ENCODE measurements at regions not wholly inside any gene's neighbourhood (a gene's known extent, or its start where the extent isn't known, plus 50 kb on each side); places are given as distances from the start of the nearest gene placed in this dataset.
"Not testable (repeated sequence)": the region's sequence is repeated elsewhere in the genome, so short reads cannot be mapped to it uniquely, and the experiment has no call there.

- no peak for DNase-seq (ENCODE audit: low spot score)
Observed at GRCh38 chr4:158313566-158313965, 103.3 kb downstream of the TMEM144 start.

- peak; percentile 28 for DNase-seq (ENCODE audit: low spot score)
Observed at GRCh38 chr4:158314756-158315487, 104.6 kb downstream of the TMEM144 start.

GRCh38 chr4:158315706-158316105 lies 105.4 kb downstream of the TMEM144 start:
- no peak for DNase-seq (ENCODE audit: low spot score)

- no peak for DNase-seq (ENCODE audit: low spot score)
Observed at GRCh38 chr4:158316264-158316663, 106.0 kb downstream of the TMEM144 start.

- DNase-seq (ENCODE audit: low spot score), result no peak
Observed at GRCh38 chr4:158319880-158320279, 109.6 kb downstream of the TMEM144 start.

- DNase-seq (ENCODE audit: low spot score), result no peak
Observed at GRCh38 chr4:158322109-158322508, 111.8 kb downstream of the TMEM144 start.

GRCh38 chr4:158327525-158327924 lies 117.2 kb downstream of the TMEM144 start:
- no peak for DNase-seq (ENCODE audit: low spot score)

- no peak for DNase-seq (ENCODE audit: low spot score)
Observed at GRCh38 chr4:158331863-158332262, 121.6 kb downstream of the TMEM144 start.

- no peak for DNase-seq (ENCODE audit: low spot score)
Observed at GRCh38 chr4:158333820-158334219, 123.5 kb downstream of the TMEM144 start.

GRCh38 chr4:158341896-158342295 lies 131.6 kb downstream of the TMEM144 start:
- DNase-seq (ENCODE audit: low spot score), result no peak

GRCh38 chr4:158346576-158346975 lies 136.3 kb downstream of the TMEM144 start:
- no peak for DNase-seq (ENCODE audit: low spot score)

GRCh38 chr4:158347556-158347955 lies 137.3 kb downstream of the TMEM144 start:
- no peak for DNase-seq (ENCODE audit: low spot score)

GRCh38 chr4:158350161-158350560 lies 139.9 kb downstream of the TMEM144 start:
- DNase-seq (ENCODE audit: low spot score), result no peak

- DNase-seq (ENCODE audit: low spot score), result no peak
Observed at GRCh38 chr4:158353541-158354304, 143.4 kb downstream of the TMEM144 start.

GRCh38 chr4:158356301-158356700 lies 146.0 kb downstream of the TMEM144 start:
- DNase-seq (ENCODE audit: low spot score), result no peak

GRCh38 chr4:158367932-158368441 lies 153.7 kb upstream of the RXFP1 start:
- DNase-seq (ENCODE audit: low spot score), result not testable (repeated sequence)

GRCh38 chr4:158371158-158371557 lies 150.5 kb upstream of the RXFP1 start:
- DNase-seq (ENCODE audit: low spot score), result no peak

GRCh38 chr4:158374318-158374717 lies 147.4 kb upstream of the RXFP1 start:
- DNase-seq (ENCODE audit: low spot score), result no peak

- DNase-seq (ENCODE audit: low spot score), result no peak
Observed at GRCh38 chr4:158376106-158376840, 145.4 kb upstream of the RXFP1 start.

- DNase-seq (ENCODE audit: low spot score), result no peak
Observed at GRCh38 chr4:158384414-158384813, 137.3 kb upstream of the RXFP1 start.

GRCh38 chr4:158395343-158395742 lies 126.3 kb upstream of the RXFP1 start:
- DNase-seq (ENCODE audit: low spot score), result no peak

- no peak for DNase-seq (ENCODE audit: low spot score)
Observed at GRCh38 chr4:158395889-158396288, 125.8 kb upstream of the RXFP1 start.

- no peak for DNase-seq (ENCODE audit: low spot score)
Observed at GRCh38 chr4:158397781-158398180, 123.9 kb upstream of the RXFP1 start.
